BJ (cell line): ENCODE measurements at regions not wholly inside any gene's neighbourhood (a gene's known extent, or its start where the extent isn't known, plus 50 kb on each side); places are given as distances from the start of the nearest gene placed in this dataset.
"Not testable (repeated sequence)": the region's sequence is repeated elsewhere in the genome, so short reads cannot be mapped to it uniquely, and the experiment has no call there.

Source experiments
- CTCF ChIA-PET: fragments of 350-600 bp; formaldehyde crosslinking; extraction: SDS; loops from one replicate; lab custom pipeline; 2021; ENCODE audit warnings: antibody characterized with exemption, inconsistent platforms; lab: Yijun Ruan, JAX
- POLR2A ChIA-PET: fragments of 300-600 bp; sonication (Branson Sonifier 250); formaldehyde crosslinking; extraction: SDS; loops from one replicate; lab custom pipeline; 2021; ENCODE audit warnings: antibody characterized with exemption; lab: Charles Lee
- DNase-seq: peaks from one replicate; pipeline ENCODE4 v3.0.0-alpha.2; 2011; ENCODE audit warnings: low read depth
- H3K27me3 ChIP-seq: 2 replicates; pipeline ENCODE4 v1.6.0; 2011; ENCODE audit warnings: low read length; ENCODE audit not compliant: control insufficient read depth, insufficient read depth
- H3K36me3 ChIP-seq: 2 replicates; pipeline ENCODE4 v1.5.1; 2011; ENCODE audit warnings: low read length; ENCODE audit not compliant: control insufficient read depth, insufficient read depth
- H3K4me3 ChIP-seq: 2 replicates; pipeline ENCODE4 v1.5.1; 2011; ENCODE audit warnings: low read depth, mild to moderate bottlenecking, control low read depth, low read length

- CTCF ChIA-PET, H3K4me3 ChIP-seq, H3K36me3 ChIP-seq, POLR2A ChIA-PET, H3K27me3 ChIP-seq, DNase-seq: not testable (repeated sequence)
Observed at GRCh38 chr21:6545288-6545687, 3976.1 kb upstream of the TPTE start.

GRCh38 chr21:6551045-6551444 is 3970.3 kb upstream of the TPTE start:
- POLR2A ChIA-PET, DNase-seq, CTCF ChIA-PET: not testable (repeated sequence)

GRCh38 chr21:6553505-6554376 is 3967.6 kb upstream of the TPTE start:
- CTCF ChIA-PET, DNase-seq, H3K27me3 ChIP-seq, H3K4me3 ChIP-seq, H3K36me3 ChIP-seq, POLR2A ChIA-PET: not testable (repeated sequence)

More at GRCh38 chr21:6551045-6551444, 3970.3 kb upstream of the TPTE start:
- not testable (repeated sequence) for H3K36me3 ChIP-seq, H3K27me3 ChIP-seq, H3K4me3 ChIP-seq

GRCh38 chr21:6554377-6554864 is 3967.0 kb upstream of the TPTE start:
- CTCF ChIA-PET: not testable (repeated sequence)

GRCh38 chr21:6556516-6556915 is 3964.9 kb upstream of the TPTE start:
- H3K36me3 ChIP-seq, H3K4me3 ChIP-seq, H3K27me3 ChIP-seq, POLR2A ChIA-PET, CTCF ChIA-PET, DNase-seq: not testable (repeated sequence)

More at GRCh38 chr21:6554377-6554864, 3967.0 kb upstream of the TPTE start:
- H3K36me3 ChIP-seq, H3K27me3 ChIP-seq, DNase-seq, H3K4me3 ChIP-seq, POLR2A ChIA-PET: not testable (repeated sequence)

GRCh38 chr21:6557415-6557814 is 3964.0 kb upstream of the TPTE start:
- CTCF ChIA-PET: not testable (repeated sequence)

GRCh38 chr21:6561168-6561567 is 3960.2 kb upstream of the TPTE start:
- H3K27me3 ChIP-seq, H3K4me3 ChIP-seq, H3K36me3 ChIP-seq, POLR2A ChIA-PET, DNase-seq, CTCF ChIA-PET: not testable (repeated sequence)

More at GRCh38 chr21:6557415-6557814, 3964.0 kb upstream of the TPTE start:
- H3K36me3 ChIP-seq, H3K4me3 ChIP-seq, DNase-seq, H3K27me3 ChIP-seq, POLR2A ChIA-PET: not testable (repeated sequence)

- H3K4me3 ChIP-seq, DNase-seq, H3K36me3 ChIP-seq, POLR2A ChIA-PET, CTCF ChIA-PET, H3K27me3 ChIP-seq: not testable (repeated sequence)
Observed at GRCh38 chr21:6561578-6561977, 3959.8 kb upstream of the TPTE start.

GRCh38 chr21:6564543-6565166 is 3956.7 kb upstream of the TPTE start:
- H3K4me3 ChIP-seq, CTCF ChIA-PET: not testable (repeated sequence)

GRCh38 chr21:6565190-6566094 is 3955.9 kb upstream of the TPTE start:
- CTCF ChIA-PET, H3K36me3 ChIP-seq, DNase-seq, POLR2A ChIA-PET, H3K27me3 ChIP-seq, H3K4me3 ChIP-seq: not testable (repeated sequence)

More at GRCh38 chr21:6564543-6565166, 3956.7 kb upstream of the TPTE start:
- H3K36me3 ChIP-seq, DNase-seq, POLR2A ChIA-PET, H3K27me3 ChIP-seq: not testable (repeated sequence)

- DNase-seq, POLR2A ChIA-PET, H3K4me3 ChIP-seq, CTCF ChIA-PET, H3K36me3 ChIP-seq, H3K27me3 ChIP-seq: not testable (repeated sequence)
Observed at GRCh38 chr21:6567542-6567941, 3953.8 kb upstream of the TPTE start.

GRCh38 chr21:6569152-6569551 is 3952.2 kb upstream of the TPTE start:
- POLR2A ChIA-PET, DNase-seq, H3K27me3 ChIP-seq, CTCF ChIA-PET, H3K36me3 ChIP-seq, H3K4me3 ChIP-seq: not testable (repeated sequence)
